Prostate gland (tissue), 2 donors: ENCODE measurements at regions not wholly inside any gene's neighbourhood (a gene's known extent, or its start where the extent isn't known, plus 50 kb on each side); places are given as distances from the start of the nearest gene placed in this dataset.

Source experiments
- CTCF ChIP-seq, 4 experiments: fragments of 200-600 bp in 2 of 4; fragments of 450-650 bp in 2 of 4; sonication (generic) in 2 of 4; IDR thresholded peaks; 1 replicate in 3 of 4; 2 replicates in 1 of 4; pipeline ENCODE4 v1.5.1; 2016 to 2019; ENCODE audit warnings: antibody characterized with exemption in 4 of 4, mild to moderate bottlenecking in 2 of 4, moderate library complexity in 2 of 4
- POLR2AphosphoS5 ChIP-seq: sonication (generic); formaldehyde crosslinking; IDR thresholded peaks from one replicate; pipeline ENCODE4 v1.6.1; 2017; ENCODE audit warnings: antibody characterized with exemption

- no peak for TF ChIP-seq CTCF (IDR thresholded peaks at IDR 0.05)
- no peak for TF ChIP-seq POLR2AphosphoS5
Measured at GRCh38 chr7:106485031-106485551, 175.9 kb downstream of the CCDC71L start.
